Brain microvascular endothelial cell (primary cell): ENCODE measurements at regions not wholly inside any gene's neighbourhood (a gene's known extent, or its start where the extent isn't known, plus 50 kb on each side); places are given as distances from the start of the nearest gene placed in this dataset.

Experiments used
- DNase-seq: peaks from one replicate; pipeline ENCODE4 v3.0.0-alpha.2; 2020
- H3K27ac ChIP-seq: fragments of 250-450 bp; sonication (Bioruptor Pico); 2 replicates; pipeline ENCODE4 v1.5.1; 2020; ENCODE audit warnings: mild to moderate bottlenecking, moderate library complexity
- H3K27me3 ChIP-seq: fragments of 250-450 bp; sonication (Bioruptor Pico); replicated peaks from 2 replicates; pipeline ENCODE4 v1.5.1; 2020; ENCODE audit warnings: mild to moderate bottlenecking
- H3K36me3 ChIP-seq: fragments of 250-450 bp; sonication (Bioruptor Pico); replicated peaks from 2 replicates; pipeline ENCODE4 v1.5.1; 2020; ENCODE audit warnings: mild to moderate bottlenecking
- H3K4me3 ChIP-seq: 2 replicates; pipeline ENCODE4 v1.5.1; 2011; ENCODE audit warnings: low read depth, mild to moderate bottlenecking, control low read depth, low read length, moderate library complexity
- CTCF ChIP-seq: IDR thresholded peaks from 2 replicates; pipeline ENCODE4 v1.5.1; 2011; ENCODE audit warnings: low read depth, mild to moderate bottlenecking, moderate library complexity, low read length, control low read depth, inconsistent platforms; ENCODE audit errors: missing control alignments
- in situ Hi-C: cut with HindIII; loops from 2 replicates; pipeline ENCODE4 v1.10.0; 2017; ENCODE audit warnings: low sequenced_read_pairs, low pct_ligation_motif_present

GRCh38 chr5:124819201-124819600, 72.8 kb upstream of the ZNF608 start:
- no peaks in the 10 kb centered on the region for H3K36me3 ChIP-seq
- H3K27me3 ChIP-seq: no peaks in the 10 kb centered on the region
- no peak overlapping the region for H3K4me3 ChIP-seq
- DNase-seq: peak; percentile 12
- in situ Hi-C loops: no loop called here
- TF ChIP-seq CTCF: no peak
- H3K27ac ChIP-seq: no peak overlapping the region

GRCh38 chr5:124822647-124823046, 76.2 kb upstream of the ZNF608 start:
- DNase-seq: no peak
- Histone ChIP-seq H3K36me3 (no peaks in the 10 kb centered on the region), H3K27ac (no peak overlapping the region), H3K4me3 (no peak overlapping the region), H3K27me3 (no peaks in the 10 kb centered on the region)
- in situ Hi-C loops: no loop called here
- no peak for TF ChIP-seq CTCF

GRCh38 chr5:124823380-124823779, 76.9 kb upstream of the ZNF608 start:
- in situ Hi-C loops: no loop called here

GRCh38 chr5:124824637-124825158, 78.3 kb upstream of the ZNF608 start:
- peak overlapping the region; percentile 47 for H3K27ac ChIP-seq
- H3K36me3 ChIP-seq: no peaks in the 10 kb centered on the region
- no peaks in the 10 kb centered on the region for H3K27me3 ChIP-seq
- H3K4me3 ChIP-seq: no peak overlapping the region
- DNase-seq: peak; percentile 79
- no peak for TF ChIP-seq CTCF
- in situ Hi-C loops: no loop called here

More at GRCh38 chr5:124823380-124823779, 76.9 kb upstream of the ZNF608 start:
- Histone ChIP-seq H3K27ac (no peak overlapping the region), H3K4me3 (no peak overlapping the region), H3K27me3 (no peaks in the 10 kb centered on the region), H3K36me3 (no peaks in the 10 kb centered on the region)
- TF ChIP-seq CTCF: no peak
- DNase-seq: no peak

- Histone ChIP-seq H3K4me3 (no peak overlapping the region), H3K36me3 (no peaks in the 10 kb centered on the region), H3K27ac (peak overlapping the region; percentile 47), H3K27me3 (no peaks in the 10 kb centered on the region)
- in situ Hi-C loops: no loop called here
- TF ChIP-seq CTCF: no peak
- DNase-seq: no peak
These were observed 79.0 kb upstream of the ZNF608 start for GRCh38 chr5:124825250-124825982.

GRCh38 chr5:124825983-124826337, 79.5 kb upstream of the ZNF608 start:
- no peak for TF ChIP-seq CTCF
- no peaks in the 10 kb centered on the region for H3K27me3 ChIP-seq
- H3K4me3 ChIP-seq: no peak overlapping the region
- H3K27ac ChIP-seq: no peak overlapping the region
- no peak for DNase-seq
- no peaks in the 10 kb centered on the region for H3K36me3 ChIP-seq
- in situ Hi-C loops: no loop called here
